Naive thymus-derived CD4-positive, alpha-beta T cell (primary cell): ENCODE measurements at regions not wholly inside any gene's neighbourhood (a gene's known extent, or its start where the extent isn't known, plus 50 kb on each side); places are given as distances from the start of the nearest gene placed in this dataset.

Experiments used
- ATAC-seq: fragments of 150-1000 bp; cut with Tn5 transposase; 2 replicates; pipeline ENCODE4 v1.10.0; 2021; ENCODE audit warnings: mild to moderate bottlenecking, moderate library complexity
- CTCF ChIA-PET: fragments of 350-600 bp; sonication (Branson Sonifier 250); formaldehyde crosslinking; loops from one replicate; lab custom pipeline; 2021; ENCODE audit warnings: antibody characterized with exemption; lab: Charles Lee
- POLR2A ChIA-PET: fragments of 350-600 bp; sonication (Branson Sonifier 250); formaldehyde crosslinking; loops from one replicate; lab custom pipeline; 2021; ENCODE audit warnings: antibody characterized with exemption, inconsistent platforms; lab: Charles Lee
- DNase-seq, 9 donors: peaks; one replicate each; pipeline versions ENCODE4 v3.0.0 to v3.0.0-alpha.2; 2020 to 2022; ENCODE audit warnings: mixed read lengths in 1 of 9
- H3K27ac ChIP-seq: one replicate; pipeline ENCODE4 v1.7.0; 2013; ENCODE audit warnings: mild to moderate bottlenecking, low read depth, low read length, moderate library complexity
- H3K27me3 ChIP-seq, 2 donors: one replicate each; pipeline ENCODE4 v1.7.0; 2013; ENCODE audit warnings: low read length in 2 of 2, mild to moderate bottlenecking in 2 of 2, moderate library complexity in 2 of 2; ENCODE audit not compliant: control insufficient read depth in 2 of 2, insufficient read depth in 2 of 2
- H3K36me3 ChIP-seq, 3 experiments: 1 replicate in 2 of 3; 2 replicates in 1 of 3; pipeline ENCODE4 v1.7.0; 2013; ENCODE audit warnings: low read length in 3 of 3, mild to moderate bottlenecking in 3 of 3, moderate library complexity in 1 of 3; ENCODE audit not compliant: insufficient read depth in 3 of 3, control insufficient read depth in 2 of 3
- H3K4me1 ChIP-seq, 2 donors: one replicate each; pipeline ENCODE4 v1.7.0; 2013; ENCODE audit warnings: low read length in 2 of 2, mild to moderate bottlenecking in 2 of 2, moderate library complexity in 1 of 2; ENCODE audit not compliant: control insufficient read depth in 2 of 2, insufficient read depth in 2 of 2
- H3K4me3 ChIP-seq: 2 replicates; pipeline ENCODE4 v1.7.0; 2013; ENCODE audit warnings: mild to moderate bottlenecking, low read length
- H3K9me3 ChIP-seq, 3 experiments: 1 replicate in 2 of 3; 2 replicates in 1 of 3; pipeline ENCODE4 v1.7.0; 2013; ENCODE audit warnings: low read length in 3 of 3; ENCODE audit not compliant: control insufficient read depth in 2 of 3
- H3K27ac Mint-ChIP-seq, 9 donors: one replicate each; pipeline ENCODE4 v1.8.0; 2020 to 2022; ENCODE audit warnings: mixed read lengths in 9 of 9, mild to moderate bottlenecking in 8 of 9, moderate library complexity in 5 of 9, inconsistent platforms in 2 of 9
- H3K27me3 Mint-ChIP-seq, 5 donors: one replicate each; pipeline ENCODE4 v1.8.0; 2021 to 2022; ENCODE audit warnings: mixed read lengths in 5 of 5, mild to moderate bottlenecking in 1 of 5
- H3K36me3 Mint-ChIP-seq, 5 donors: one replicate each; pipeline ENCODE4 v1.8.0; 2020 to 2022; ENCODE audit warnings: mixed read lengths in 5 of 5, mild to moderate bottlenecking in 3 of 5, inconsistent platforms in 1 of 5
- H3K4me1 Mint-ChIP-seq, 7 donors: one replicate each; pipeline ENCODE4 v1.8.0; 2020 to 2022; ENCODE audit warnings: mixed read lengths in 7 of 7, mild to moderate bottlenecking in 3 of 7, inconsistent platforms in 1 of 7
- H3K4me3 Mint-ChIP-seq, 10 donors: one replicate each; pipeline ENCODE4 v1.8.0; 2020 to 2022; ENCODE audit warnings: mild to moderate bottlenecking in 10 of 10, mixed read lengths in 10 of 10, moderate library complexity in 6 of 10, inconsistent platforms in 2 of 10
- H3K9me3 Mint-ChIP-seq, 11 donors: one replicate each; pipeline ENCODE4 v1.8.0; 2020 to 2022; ENCODE audit warnings: mixed read lengths in 11 of 11, mild to moderate bottlenecking in 4 of 11, inconsistent platforms in 1 of 11, moderate library complexity in 1 of 11
- intact Hi-C, 2 donors: fragments of 100-400 bp; cut with micrococcal nuclease; formaldehyde crosslinking; loops; one replicate each; pipeline ENCODE4 v1.15.1; 2023

GRCh38 chr4:125365731-125366130 lies 51.0 kb downstream of the FAT4 start:
- H3K36me3 Mint-ChIP-seq = no peaks in the 10 kb centered on the region
- no peak overlapping the region for H3K27ac Mint-ChIP-seq
- intact Hi-C loops = no loop called here
- H3K4me1 Mint-ChIP-seq = no peaks in the 10 kb centered on the region
- no peak overlapping the region for H3K4me3 ChIP-seq
- ChIA-PET CTCF (no interaction called here), POLR2A (no interaction called here)
- no peaks in the 10 kb centered on the region for H3K27me3 ChIP-seq
- H3K27me3 Mint-ChIP-seq = no peaks in the 10 kb centered on the region
- no peak for DNase-seq
- H3K4me3 Mint-ChIP-seq = no peak overlapping the region
- no peaks in the 10 kb centered on the region for H3K4me1 ChIP-seq
- H3K36me3 ChIP-seq = no peaks in the 10 kb centered on the region
- ATAC-seq = no peak
- H3K9me3 ChIP-seq = no peaks in the 10 kb centered on the region
- no peak overlapping the region for H3K27ac ChIP-seq
- H3K9me3 Mint-ChIP-seq = peaks cover 0 to 5% (median 0%) of the 10 kb centered on the region in 11 donors

GRCh38 chr4:125368146-125368545 lies 53.4 kb downstream of the FAT4 start:
- Mint-ChIP-seq H3K4me1 (no peaks in the 10 kb centered on the region), H3K4me3 (no peak overlapping the region), H3K9me3 (peaks cover 0 to 5% (median 0%) of the 10 kb centered on the region in 11 donors), H3K27me3 (no peaks in the 10 kb centered on the region), H3K36me3 (no peaks in the 10 kb centered on the region), H3K27ac (no peak overlapping the region)
- no peaks in the 10 kb centered on the region for H3K9me3 ChIP-seq
- H3K27ac ChIP-seq = no peak overlapping the region
- H3K4me1 ChIP-seq = no peaks in the 10 kb centered on the region
- H3K4me3 ChIP-seq = no peak overlapping the region
- H3K27me3 ChIP-seq = no peaks in the 10 kb centered on the region
- ChIA-PET CTCF (no interaction called here), POLR2A (no interaction called here)
- ATAC-seq (no peak), DNase-seq (no peak)
- no peaks in the 10 kb centered on the region for H3K36me3 ChIP-seq
- intact Hi-C loops = no loop called here

GRCh38 chr4:125368671-125369081 lies 53.9 kb downstream of the FAT4 start:
- POLR2A ChIA-PET = no interaction called here
- Mint-ChIP-seq H3K4me1 (no peaks in the 10 kb centered on the region), H3K9me3 (peaks cover 0 to 5% (median 0%) of the 10 kb centered on the region in 11 donors), H3K27ac (no peak overlapping the region), H3K36me3 (no peaks in the 10 kb centered on the region), H3K27me3 (no peaks in the 10 kb centered on the region), H3K4me3 (no peak overlapping the region)
- H3K27me3 ChIP-seq = no peaks in the 10 kb centered on the region
- intact Hi-C loops = no loop called here
- ATAC-seq (no peak), DNase-seq (no peak)
- H3K4me3 ChIP-seq = no peak overlapping the region
- no peaks in the 10 kb centered on the region for H3K36me3 ChIP-seq
- no peak overlapping the region for H3K27ac ChIP-seq
- CTCF ChIA-PET = no interaction called here
- no peaks in the 10 kb centered on the region for H3K9me3 ChIP-seq
- no peaks in the 10 kb centered on the region for H3K4me1 ChIP-seq

- H3K27me3 Mint-ChIP-seq = no peaks in the 10 kb centered on the region
- no peak overlapping the region for H3K27ac Mint-ChIP-seq
- H3K9me3 ChIP-seq = no peaks in the 10 kb centered on the region
- intact Hi-C loops = no loop called here
- H3K4me1 ChIP-seq = no peaks in the 10 kb centered on the region
- DNase-seq (no peak), ATAC-seq (no peak)
- H3K27ac ChIP-seq = no peak overlapping the region
- H3K36me3 ChIP-seq = no peaks in the 10 kb centered on the region
- H3K4me1 Mint-ChIP-seq = no peaks in the 10 kb centered on the region
- no peak overlapping the region for H3K4me3 ChIP-seq
- peaks cover 0 to 3% (median 0%) of the 10 kb centered on the region in 11 donors for H3K9me3 Mint-ChIP-seq
- no peaks in the 10 kb centered on the region for H3K27me3 ChIP-seq
- H3K36me3 Mint-ChIP-seq = no peaks in the 10 kb centered on the region
- no peak overlapping the region for H3K4me3 Mint-ChIP-seq
- CTCF ChIA-PET = no interaction called here
- POLR2A ChIA-PET = no interaction called here
Observed at GRCh38 chr4:125369098-125369497, 54.3 kb downstream of the FAT4 start.

GRCh38 chr4:125370478-125370877 lies 55.7 kb downstream of the FAT4 start:
- Mint-ChIP-seq H3K4me1 (no peaks in the 10 kb centered on the region), H3K36me3 (no peaks in the 10 kb centered on the region), H3K27ac (no peak overlapping the region), H3K27me3 (no peaks in the 10 kb centered on the region), H3K4me3 (no peak overlapping the region), H3K9me3 (peaks cover 0 to 3% (median 0%) of the 10 kb centered on the region in 11 donors)
- Histone ChIP-seq H3K4me3 (no peak overlapping the region), H3K27me3 (no peaks in the 10 kb centered on the region), H3K9me3 (no peaks in the 10 kb centered on the region), H3K27ac (no peak overlapping the region), H3K36me3 (no peaks in the 10 kb centered on the region), H3K4me1 (no peaks in the 10 kb centered on the region)
- POLR2A ChIA-PET = no interaction called here
- intact Hi-C loops = no loop called here
- CTCF ChIA-PET = no interaction called here
- no peak for ATAC-seq
- DNase-seq = no peak

- Histone ChIP-seq H3K27me3 (no peaks in the 10 kb centered on the region), H3K9me3 (no peaks in the 10 kb centered on the region), H3K4me3 (no peak overlapping the region), H3K36me3 (no peaks in the 10 kb centered on the region), H3K4me1 (no peaks in the 10 kb centered on the region), H3K27ac (no peak overlapping the region)
- no peak overlapping the region for H3K27ac Mint-ChIP-seq
- ATAC-seq (no peak), DNase-seq (no peak)
- intact Hi-C loops = no loop called here
- no peaks in the 10 kb centered on the region for H3K36me3 Mint-ChIP-seq
- H3K9me3 Mint-ChIP-seq = peaks cover 0 to 14% (median 0%) of the 10 kb centered on the region in 11 donors
- CTCF ChIA-PET = no interaction called here
- no peaks in the 10 kb centered on the region for H3K4me1 Mint-ChIP-seq
- H3K27me3 Mint-ChIP-seq = no peaks in the 10 kb centered on the region
- H3K4me3 Mint-ChIP-seq = no peak overlapping the region
- POLR2A ChIA-PET = no interaction called here
Observed at GRCh38 chr4:125382995-125383394, 68.2 kb downstream of the FAT4 start.

- ATAC-seq = no peak
- H3K27me3 Mint-ChIP-seq = no peaks in the 10 kb centered on the region
- no peaks in the 10 kb centered on the region for H3K36me3 Mint-ChIP-seq
- peaks cover 0 to 3% (median 0%) of the 10 kb centered on the region in 7 donors for H3K4me1 Mint-ChIP-seq
- Histone ChIP-seq H3K27ac (no peak overlapping the region), H3K27me3 (no peaks in the 10 kb centered on the region), H3K4me3 (no peak overlapping the region), H3K36me3 (no peaks in the 10 kb centered on the region), H3K9me3 (no peaks in the 10 kb centered on the region), H3K4me1 (no peaks in the 10 kb centered on the region)
- H3K27ac Mint-ChIP-seq = no peak overlapping the region
- peaks cover 0 to 17% (median under 1%) of the 10 kb centered on the region in 11 donors for H3K9me3 Mint-ChIP-seq
- POLR2A ChIA-PET = no interaction called here
- intact Hi-C loops = no loop called here
- DNase-seq = no peak
- no peak overlapping the region for H3K4me3 Mint-ChIP-seq
- CTCF ChIA-PET = no interaction called here
Observed at GRCh38 chr4:125387770-125388169, 73.0 kb downstream of the FAT4 start.
